Gastrocnemius medialis (tissue), 4 donors: ENCODE measurements at regions not wholly inside any gene's neighbourhood (a gene's known extent, or its start where the extent isn't known, plus 50 kb on each side); places are given as distances from the start of the nearest gene placed in this dataset.

Source experiments
- ATAC-seq, 2 donors: fragments of 150-250 bp; one replicate each; pipeline ENCODE4 v1.9.1; 2016
- DNase-seq, 2 donors: peaks; one replicate each; pipeline ENCODE4 v3.0.0-alpha.2; 2019
- H3K27ac ChIP-seq, 4 donors: fragments of 200-600 bp; sonication (generic); 1 replicate in 1 of 4; 2 replicates in 3 of 4; pipeline ENCODE4 v1.5.1; 2016 to 2018; ENCODE audit warnings: mild to moderate bottlenecking in 2 of 4, moderate library complexity in 1 of 4
- H3K27me3 ChIP-seq, 3 donors: fragments of 200-600 bp; sonication (generic) in 2 of 3; 1 replicate in 1 of 3; 2 replicates in 2 of 3; pipeline versions ENCODE4 v1.5.1 to v1.6.0; 2016 to 2019; ENCODE audit warnings: mild to moderate bottlenecking in 1 of 3, moderate library complexity in 1 of 3
- H3K36me3 ChIP-seq, 2 donors: fragments of 200-600 bp; sonication (generic) in 1 of 2; one replicate each; pipeline ENCODE4 v1.5.1; 2017 to 2018
- H3K4me1 ChIP-seq, 2 donors: fragments of 200-600 bp; sonication (generic) in 1 of 2; one replicate each; pipeline ENCODE4 v1.5.1; 2016 to 2017; ENCODE audit warnings: mild to moderate bottlenecking in 2 of 2
- H3K4me3 ChIP-seq, 4 donors: fragments of 200-600 bp; sonication (generic) in 3 of 4; 1 replicate in 1 of 4; 2 replicates in 3 of 4; pipeline ENCODE4 v1.5.1; 2016 to 2019; ENCODE audit warnings: mild to moderate bottlenecking in 2 of 4
- H3K9me3 ChIP-seq, 3 donors: fragments of 200-600 bp; sonication (generic) in 2 of 3; 1 replicate in 1 of 3; 2 replicates in 2 of 3; pipeline ENCODE4 v1.5.1; 2016 to 2019
- CTCF ChIP-seq, 5 experiments: fragments of 450-650 bp in 3 of 5; fragments of 200-600 bp in 2 of 5; sonication (generic) in 2 of 5; IDR thresholded peaks in 4 of 5; conservative IDR thresholded peaks in 1 of 5; 1 replicate in 4 of 5; 2 replicates in 1 of 5; pipeline ENCODE4 v1.5.1; 2016 to 2019; ENCODE audit warnings: antibody characterized with exemption in 5 of 5, mild to moderate bottlenecking in 3 of 5, moderate library complexity in 3 of 5
- POLR2A ChIP-seq, 2 donors: fragments of 450-650 bp; IDR thresholded peaks; one replicate each; pipeline ENCODE4 v1.6.1; 2017; ENCODE audit warnings: antibody characterized with exemption in 2 of 2, mild to moderate bottlenecking in 2 of 2, moderate library complexity in 2 of 2
- in situ Hi-C, 4 donors: fragments of 200-750 bp; cut with MboI; loops; one replicate each; pipeline versions ENCODE4 v1.15.0 to v1.8.0; 2017; ENCODE audit warnings: low sequenced_read_pairs in 4 of 4
- intact Hi-C: fragments of 100-400 bp; cut with DNase I; formaldehyde crosslinking; loops from one replicate; pipeline ENCODE4 v1.15.1; 2023; ENCODE audit warnings: low total_unique reads

- no peak for TF ChIP-seq CTCF (IDR thresholded peaks at IDR 0.05 in 4 of 5, conservative IDR thresholded peaks at IDR 0.05 in 1 of 5)
- DNase-seq (no peak), ATAC-seq (no peak)
- H3K9me3 ChIP-seq: no peaks in the 10 kb centered on the region
- H3K4me1 ChIP-seq: no peaks in the 10 kb centered on the region
- no peaks in the 10 kb centered on the region for H3K36me3 ChIP-seq
- in situ Hi-C loops (no loop called here), intact Hi-C loops (no loop called here)
- H3K4me3 ChIP-seq: no peak overlapping the region
- H3K27me3 ChIP-seq: no peaks in the 10 kb centered on the region
- no peak overlapping the region for H3K27ac ChIP-seq
These were observed 373.1 kb upstream of the FANCL start for GRCh38 chr2:58614219-58614618.

- in situ Hi-C loops: no loop called here
These were observed 371.8 kb upstream of the FANCL start for GRCh38 chr2:58612973-58613372.

GRCh38 chr2:58609326-58609725 lies 368.2 kb upstream of the FANCL start:
- in situ Hi-C loops: no loop called here
- DNase-seq (no peak), ATAC-seq (no peak)

More at GRCh38 chr2:58612973-58613372, 371.8 kb upstream of the FANCL start:
- no peak for TF ChIP-seq POLR2A (IDR thresholded peaks at IDR 0.05)
- no peak for TF ChIP-seq CTCF (IDR thresholded peaks at IDR 0.05 in 4 of 5, conservative IDR thresholded peaks at IDR 0.05 in 1 of 5)
- DNase-seq (no peak), ATAC-seq (no peak)
- Histone ChIP-seq H3K27me3 (no peaks in the 10 kb centered on the region), H3K9me3 (no peaks in the 10 kb centered on the region), H3K36me3 (no peaks in the 10 kb centered on the region), H3K4me1 (no peaks in the 10 kb centered on the region), H3K27ac (no peak overlapping the region), H3K4me3 (no peak overlapping the region)
- intact Hi-C loops: no loop called here

GRCh38 chr2:58608146-58608545 lies 367.0 kb upstream of the FANCL start:
- DNase-seq: no peak
- H3K27ac ChIP-seq: no peak overlapping the region
- in situ Hi-C loops: no loop called here
- no peak overlapping the region for H3K4me3 ChIP-seq
- no peaks in the 10 kb centered on the region for H3K4me1 ChIP-seq
- H3K9me3 ChIP-seq: no peaks in the 10 kb centered on the region
- no peaks in the 10 kb centered on the region for H3K36me3 ChIP-seq
- no peak for ATAC-seq
- H3K27me3 ChIP-seq: no peaks in the 10 kb centered on the region
- no peak for TF ChIP-seq POLR2A (IDR thresholded peaks at IDR 0.05)
- TF ChIP-seq CTCF (IDR thresholded peaks at IDR 0.05 in 4 of 5, conservative IDR thresholded peaks at IDR 0.05 in 1 of 5): no peak
- intact Hi-C loops: no loop called here

More at GRCh38 chr2:58609326-58609725, 368.2 kb upstream of the FANCL start:
- no peaks in the 10 kb centered on the region for H3K4me1 ChIP-seq
- intact Hi-C loops: no loop called here
- H3K4me3 ChIP-seq: no peak overlapping the region
- H3K9me3 ChIP-seq: no peaks in the 10 kb centered on the region
- no peak overlapping the region for H3K27ac ChIP-seq
- H3K36me3 ChIP-seq: no peaks in the 10 kb centered on the region
- no peak for TF ChIP-seq POLR2A (IDR thresholded peaks at IDR 0.05)
- TF ChIP-seq CTCF (IDR thresholded peaks at IDR 0.05 in 4 of 5, conservative IDR thresholded peaks at IDR 0.05 in 1 of 5): no peak
- no peaks in the 10 kb centered on the region for H3K27me3 ChIP-seq

GRCh38 chr2:58607448-58607847 lies 366.3 kb upstream of the FANCL start:
- intact Hi-C loops (no loop called here), in situ Hi-C loops (no loop called here)
- H3K4me3 ChIP-seq: no peak overlapping the region
- no peaks in the 10 kb centered on the region for H3K4me1 ChIP-seq
- no peak for DNase-seq
- no peak overlapping the region for H3K27ac ChIP-seq
- H3K36me3 ChIP-seq: no peaks in the 10 kb centered on the region
- no peaks in the 10 kb centered on the region for H3K27me3 ChIP-seq
- no peak for ATAC-seq
- no peaks in the 10 kb centered on the region for H3K9me3 ChIP-seq
- TF ChIP-seq POLR2A (IDR thresholded peaks at IDR 0.05): no peak
- TF ChIP-seq CTCF (IDR thresholded peaks at IDR 0.05 in 4 of 5, conservative IDR thresholded peaks at IDR 0.05 in 1 of 5): no peak
